GM21529 (cell line): ENCODE measurements at regions not wholly inside any gene's neighbourhood (a gene's known extent, or its start where the extent isn't known, plus 50 kb on each side); places are given as distances from the start of the nearest gene placed in this dataset.
"Not testable (repeated sequence)": the region's sequence is repeated elsewhere in the genome, so short reads cannot be mapped to it uniquely, and the experiment has no call there.

Experiments used
- ATAC-seq: cut with Tn5 transposase; IDR thresholded peaks from one replicate; pipeline ENCODE4 v1.9.1; 2021; ENCODE audit not compliant: unreplicated experiment

GRCh38 chr10:23493711-23494110, 54.8 kb downstream of the OTUD1 start:
- ATAC-seq = no peak

GRCh38 chr10:23496727-23497126, 57.9 kb downstream of the OTUD1 start:
- ATAC-seq = no peak

GRCh38 chr10:23499372-23500132, 60.7 kb downstream of the OTUD1 start:
- no peak for ATAC-seq

- ATAC-seq = no peak
These were observed 67.1 kb downstream of the OTUD1 start for GRCh38 chr10:23505797-23506465.

- ATAC-seq = no peak
These were observed 73.6 kb downstream of the OTUD1 start for GRCh38 chr10:23512355-23513058.

GRCh38 chr10:23513621-23514020, 74.7 kb downstream of the OTUD1 start:
- not testable (repeated sequence) for ATAC-seq

- ATAC-seq = no peak
These were observed 75.4 kb downstream of the OTUD1 start for GRCh38 chr10:23514321-23514720.

GRCh38 chr10:23516530-23516929, 77.7 kb downstream of the OTUD1 start:
- no peak for ATAC-seq

- no peak for ATAC-seq
These were observed 78.3 kb downstream of the OTUD1 start for GRCh38 chr10:23517155-23517554.

GRCh38 chr10:23521735-23522134, 82.9 kb downstream of the OTUD1 start:
- ATAC-seq = no peak

GRCh38 chr10:23522345-23522744, 83.5 kb downstream of the OTUD1 start:
- no peak for ATAC-seq

GRCh38 chr10:23523251-23523650, 84.4 kb downstream of the OTUD1 start:
- ATAC-seq = no peak

- ATAC-seq = no peak
These were observed 86.5 kb downstream of the OTUD1 start for GRCh38 chr10:23525406-23525805.

- ATAC-seq = no peak
These were observed 89.5 kb downstream of the OTUD1 start for GRCh38 chr10:23528419-23528818.

- no peak for ATAC-seq
These were observed 90.8 kb downstream of the OTUD1 start for GRCh38 chr10:23529625-23530024.

- ATAC-seq = no peak
These were observed 91.2 kb downstream of the OTUD1 start for GRCh38 chr10:23530079-23530478.

GRCh38 chr10:23533212-23533611, 94.3 kb downstream of the OTUD1 start:
- ATAC-seq = no peak

- no peak for ATAC-seq
These were observed 95.5 kb downstream of the OTUD1 start for GRCh38 chr10:23534326-23534725.

- no peak for ATAC-seq
These were observed 95.9 kb downstream of the OTUD1 start for GRCh38 chr10:23534761-23535160.

GRCh38 chr10:23535381-23535780, 96.5 kb downstream of the OTUD1 start:
- ATAC-seq = no peak

GRCh38 chr10:23538968-23539367, 100.1 kb downstream of the OTUD1 start:
- ATAC-seq = no peak
